GM23338 (cell line): ENCODE measurements at regions not wholly inside any gene's neighbourhood (a gene's known extent, or its start where the extent isn't known, plus 50 kb on each side); places are given as distances from the start of the nearest gene placed in this dataset.

Experiments
- ATAC-seq: fragments of 200-7000 bp; cut with Tn5 transposase; 3 replicates; pipeline ENCODE4 v1.9.1; 2020
- DNase-seq: peaks from one replicate; pipeline ENCODE4 v3.0.0-alpha.2; 2015; ENCODE audit warnings: low spot score
- H2AFZ ChIP-seq: fragments of 200-600 bp; sonication (generic); 2 replicates; pipeline ENCODE4 v1.8.0; 2016; ENCODE audit warnings: antibody characterized with exemption, mild to moderate bottlenecking, moderate library complexity
- H3F3A ChIP-seq: fragments of 200-600 bp; sonication (generic); replicated peaks from 2 replicates; pipeline ENCODE4 v1.8.0; 2017; ENCODE audit warnings: antibody characterized with exemption, mixed run types, low read depth
- H3K27ac ChIP-seq: fragments of 200-600 bp; sonication (generic); 2 replicates; pipeline ENCODE4 v1.6.1; 2016; ENCODE audit warnings: low read depth
- H3K27me3 ChIP-seq: fragments of 200-600 bp; sonication (generic); 2 replicates; pipeline ENCODE4 v1.8.0; 2016; ENCODE audit warnings: mild to moderate bottlenecking, mixed run types, moderate library complexity; ENCODE audit not compliant: insufficient read depth
- H3K36me3 ChIP-seq: fragments of 200-600 bp; sonication (generic); 2 replicates; pipeline ENCODE4 v1.8.0; 2016; ENCODE audit warnings: mild to moderate bottlenecking; ENCODE audit not compliant: insufficient read depth
- H3K4me1 ChIP-seq: fragments of 200-600 bp; sonication (generic); 2 replicates; pipeline ENCODE4 v1.8.0; 2016; ENCODE audit warnings: mild to moderate bottlenecking, moderate library complexity; ENCODE audit not compliant: insufficient read depth
- H3K4me2 ChIP-seq: fragments of 200-600 bp; sonication (generic); 2 replicates; pipeline ENCODE4 v1.7.1; 2017; ENCODE audit warnings: mixed run types
- H3K4me3 ChIP-seq: fragments of 200-600 bp; sonication (generic); 2 replicates; pipeline ENCODE4 v1.6.1; 2016; ENCODE audit warnings: mixed run types
- H3K79me2 ChIP-seq: fragments of 200-600 bp; sonication (generic); replicated peaks from 2 replicates; pipeline ENCODE4 v1.8.0; 2017; ENCODE audit warnings: mild to moderate bottlenecking; ENCODE audit not compliant: insufficient read depth
- H3K9me2 ChIP-seq: fragments of 200-600 bp; sonication (generic); 2 replicates; pipeline ENCODE4 v1.8.0; 2017; ENCODE audit not compliant: insufficient read depth
- H4K20me1 ChIP-seq: fragments of 200-600 bp; sonication (generic); replicated peaks from 2 replicates; pipeline ENCODE4 v1.8.0; 2017; ENCODE audit warnings: mild to moderate bottlenecking; ENCODE audit not compliant: insufficient read depth
- H3K27ac Mint-ChIP-seq: 2 replicates; pipeline ENCODE4 v1.8.0; 2020; ENCODE audit warnings: inconsistent platforms, mild to moderate bottlenecking, moderate library complexity, mixed read lengths
- H3K27me3 Mint-ChIP-seq: 3 replicates; pipeline ENCODE4 v1.8.0; 2022; ENCODE audit warnings: low read depth, mild to moderate bottlenecking, moderate library complexity, mixed read lengths, inconsistent platforms; ENCODE audit not compliant: insufficient read depth, poor library complexity
- H3K36me3 Mint-ChIP-seq: 3 replicates; pipeline ENCODE4 v1.8.0; 2021; ENCODE audit warnings: low read depth, mild to moderate bottlenecking, inconsistent platforms, moderate library complexity, mixed read lengths
- H3K4me1 Mint-ChIP-seq: 3 replicates; pipeline ENCODE4 v1.8.0; 2020; ENCODE audit warnings: mild to moderate bottlenecking, inconsistent platforms, mixed read lengths
- H3K4me3 Mint-ChIP-seq: 3 replicates; pipeline ENCODE4 v1.8.0; 2021; ENCODE audit warnings: moderate library complexity, mild to moderate bottlenecking, inconsistent platforms, mixed read lengths
- H3K9me3 Mint-ChIP-seq: 3 replicates; pipeline ENCODE4 v1.8.0; 2020; ENCODE audit warnings: moderate library complexity, mild to moderate bottlenecking, inconsistent platforms, mixed read lengths
- CREB1 ChIP-seq: fragments of 250-450 bp; sonication (Bioruptor Pico); IDR thresholded peaks from 2 replicates; pipeline ENCODE4 v1.5.0; 2020; ENCODE audit warnings: low read depth, mild to moderate bottlenecking, moderate library complexity
- JUNB ChIP-seq: IDR thresholded peaks from one replicate; pipeline ENCODE4 v1.6.1; 2016; ENCODE audit warnings: antibody characterized with exemption; ENCODE audit not compliant: unreplicated experiment
- NANOG ChIP-seq: IDR thresholded peaks from 2 replicates; pipeline ENCODE4 v1.6.1; 2016; ENCODE audit warnings: antibody characterized with exemption, borderline replicate concordance
- POLR2AphosphoS5 ChIP-seq: IDR thresholded peaks from 2 replicates; pipeline ENCODE4 v1.6.1; 2016; ENCODE audit warnings: antibody characterized with exemption, low read depth
- TF ChIP-seq, protein P1 (sequence below): IDR thresholded peaks from one replicate; pipeline ENCODE4 v1.6.1; 2018; ENCODE audit warnings: antibody characterized with exemption; ENCODE audit not compliant: unreplicated experiment
- TF ChIP-seq, protein P2 (sequence below): fragments of 250-450 bp; sonication (Bioruptor Pico); IDR thresholded peaks from 2 replicates; pipeline ENCODE4 v1.5.0; 2020; ENCODE audit warnings: mild to moderate bottlenecking, moderate library complexity
- TF ChIP-seq, protein P3 (sequence below), 2 experiments: fragments of 200-600 bp in 1 of 2; sonication (generic) in 1 of 2; conservative IDR thresholded peaks; 2 replicates each; pipeline versions ENCODE4 v1.5.1 to v1.6.1; 2016 to 2017; ENCODE audit warnings: antibody characterized with exemption in 2 of 2, low read depth in 2 of 2, mild to moderate bottlenecking in 2 of 2, moderate library complexity in 1 of 2

DNA sequence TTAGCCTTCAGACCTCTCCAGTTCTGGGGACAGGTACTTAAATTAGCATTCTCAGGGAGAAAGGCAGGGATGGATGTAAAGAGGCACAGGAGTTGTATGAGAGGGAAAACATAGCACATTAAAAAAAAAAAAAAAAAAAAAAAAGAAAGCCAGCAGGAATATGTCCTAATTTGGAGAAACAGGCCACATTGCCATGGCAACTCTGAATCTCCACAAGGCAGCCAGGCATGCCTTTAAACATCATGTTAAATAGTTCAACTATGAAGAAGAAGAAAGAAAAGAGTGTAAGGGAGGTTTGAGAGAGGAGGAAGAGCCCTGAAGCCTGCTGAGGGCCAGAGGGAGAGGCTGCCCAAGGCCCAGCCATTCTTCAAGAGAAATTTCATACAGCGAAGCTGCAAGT is 145.8 kb downstream of the GRIN2B start:
- Histone ChIP-seq H3K27ac (no peak overlapping the region), H3F3A (no peaks in the 10 kb centered on the region), H3K36me3 (no peaks in the 10 kb centered on the region), H3K4me3 (no peak overlapping the region), H3K4me2 (no peak overlapping the region), H3K79me2 (no peaks in the 10 kb centered on the region), H4K20me1 (no peaks in the 10 kb centered on the region), H2AFZ (no peak overlapping the region), H3K4me1 (no peaks in the 10 kb centered on the region), H3K9me2 (peaks cover 4% of the 10 kb centered on the region; the same call in 1 of the 2 replicates), H3K27me3 (no peaks in the 10 kb centered on the region)
- Mint-ChIP-seq H3K36me3 (no peaks in the 10 kb centered on the region), H3K27ac (no peak overlapping the region), H3K4me1 (peaks cover 13% of the 10 kb centered on the region; the same call in 2 of the 3 replicates), H3K9me3 (no peaks in the 10 kb centered on the region; the same call in 2 of the 3 replicates), H3K4me3 (no peak overlapping the region), H3K27me3 (peaks cover 5% of the 10 kb centered on the region)
- TF ChIP-seq, protein P1, sequence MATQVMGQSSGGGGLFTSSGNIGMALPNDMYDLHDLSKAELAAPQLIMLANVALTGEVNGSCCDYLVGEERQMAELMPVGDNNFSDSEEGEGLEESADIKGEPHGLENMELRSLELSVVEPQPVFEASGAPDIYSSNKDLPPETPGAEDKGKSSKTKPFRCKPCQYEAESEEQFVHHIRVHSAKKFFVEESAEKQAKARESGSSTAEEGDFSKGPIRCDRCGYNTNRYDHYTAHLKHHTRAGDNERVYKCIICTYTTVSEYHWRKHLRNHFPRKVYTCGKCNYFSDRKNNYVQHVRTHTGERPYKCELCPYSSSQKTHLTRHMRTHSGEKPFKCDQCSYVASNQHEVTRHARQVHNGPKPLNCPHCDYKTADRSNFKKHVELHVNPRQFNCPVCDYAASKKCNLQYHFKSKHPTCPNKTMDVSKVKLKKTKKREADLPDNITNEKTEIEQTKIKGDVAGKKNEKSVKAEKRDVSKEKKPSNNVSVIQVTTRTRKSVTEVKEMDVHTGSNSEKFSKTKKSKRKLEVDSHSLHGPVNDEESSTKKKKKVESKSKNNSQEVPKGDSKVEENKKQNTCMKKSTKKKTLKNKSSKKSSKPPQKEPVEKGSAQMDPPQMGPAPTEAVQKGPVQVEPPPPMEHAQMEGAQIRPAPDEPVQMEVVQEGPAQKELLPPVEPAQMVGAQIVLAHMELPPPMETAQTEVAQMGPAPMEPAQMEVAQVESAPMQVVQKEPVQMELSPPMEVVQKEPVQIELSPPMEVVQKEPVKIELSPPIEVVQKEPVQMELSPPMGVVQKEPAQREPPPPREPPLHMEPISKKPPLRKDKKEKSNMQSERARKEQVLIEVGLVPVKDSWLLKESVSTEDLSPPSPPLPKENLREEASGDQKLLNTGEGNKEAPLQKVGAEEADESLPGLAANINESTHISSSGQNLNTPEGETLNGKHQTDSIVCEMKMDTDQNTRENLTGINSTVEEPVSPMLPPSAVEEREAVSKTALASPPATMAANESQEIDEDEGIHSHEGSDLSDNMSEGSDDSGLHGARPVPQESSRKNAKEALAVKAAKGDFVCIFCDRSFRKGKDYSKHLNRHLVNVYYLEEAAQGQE = no peak
- TF ChIP-seq NANOG = no peak
- TF ChIP-seq, protein P2, sequence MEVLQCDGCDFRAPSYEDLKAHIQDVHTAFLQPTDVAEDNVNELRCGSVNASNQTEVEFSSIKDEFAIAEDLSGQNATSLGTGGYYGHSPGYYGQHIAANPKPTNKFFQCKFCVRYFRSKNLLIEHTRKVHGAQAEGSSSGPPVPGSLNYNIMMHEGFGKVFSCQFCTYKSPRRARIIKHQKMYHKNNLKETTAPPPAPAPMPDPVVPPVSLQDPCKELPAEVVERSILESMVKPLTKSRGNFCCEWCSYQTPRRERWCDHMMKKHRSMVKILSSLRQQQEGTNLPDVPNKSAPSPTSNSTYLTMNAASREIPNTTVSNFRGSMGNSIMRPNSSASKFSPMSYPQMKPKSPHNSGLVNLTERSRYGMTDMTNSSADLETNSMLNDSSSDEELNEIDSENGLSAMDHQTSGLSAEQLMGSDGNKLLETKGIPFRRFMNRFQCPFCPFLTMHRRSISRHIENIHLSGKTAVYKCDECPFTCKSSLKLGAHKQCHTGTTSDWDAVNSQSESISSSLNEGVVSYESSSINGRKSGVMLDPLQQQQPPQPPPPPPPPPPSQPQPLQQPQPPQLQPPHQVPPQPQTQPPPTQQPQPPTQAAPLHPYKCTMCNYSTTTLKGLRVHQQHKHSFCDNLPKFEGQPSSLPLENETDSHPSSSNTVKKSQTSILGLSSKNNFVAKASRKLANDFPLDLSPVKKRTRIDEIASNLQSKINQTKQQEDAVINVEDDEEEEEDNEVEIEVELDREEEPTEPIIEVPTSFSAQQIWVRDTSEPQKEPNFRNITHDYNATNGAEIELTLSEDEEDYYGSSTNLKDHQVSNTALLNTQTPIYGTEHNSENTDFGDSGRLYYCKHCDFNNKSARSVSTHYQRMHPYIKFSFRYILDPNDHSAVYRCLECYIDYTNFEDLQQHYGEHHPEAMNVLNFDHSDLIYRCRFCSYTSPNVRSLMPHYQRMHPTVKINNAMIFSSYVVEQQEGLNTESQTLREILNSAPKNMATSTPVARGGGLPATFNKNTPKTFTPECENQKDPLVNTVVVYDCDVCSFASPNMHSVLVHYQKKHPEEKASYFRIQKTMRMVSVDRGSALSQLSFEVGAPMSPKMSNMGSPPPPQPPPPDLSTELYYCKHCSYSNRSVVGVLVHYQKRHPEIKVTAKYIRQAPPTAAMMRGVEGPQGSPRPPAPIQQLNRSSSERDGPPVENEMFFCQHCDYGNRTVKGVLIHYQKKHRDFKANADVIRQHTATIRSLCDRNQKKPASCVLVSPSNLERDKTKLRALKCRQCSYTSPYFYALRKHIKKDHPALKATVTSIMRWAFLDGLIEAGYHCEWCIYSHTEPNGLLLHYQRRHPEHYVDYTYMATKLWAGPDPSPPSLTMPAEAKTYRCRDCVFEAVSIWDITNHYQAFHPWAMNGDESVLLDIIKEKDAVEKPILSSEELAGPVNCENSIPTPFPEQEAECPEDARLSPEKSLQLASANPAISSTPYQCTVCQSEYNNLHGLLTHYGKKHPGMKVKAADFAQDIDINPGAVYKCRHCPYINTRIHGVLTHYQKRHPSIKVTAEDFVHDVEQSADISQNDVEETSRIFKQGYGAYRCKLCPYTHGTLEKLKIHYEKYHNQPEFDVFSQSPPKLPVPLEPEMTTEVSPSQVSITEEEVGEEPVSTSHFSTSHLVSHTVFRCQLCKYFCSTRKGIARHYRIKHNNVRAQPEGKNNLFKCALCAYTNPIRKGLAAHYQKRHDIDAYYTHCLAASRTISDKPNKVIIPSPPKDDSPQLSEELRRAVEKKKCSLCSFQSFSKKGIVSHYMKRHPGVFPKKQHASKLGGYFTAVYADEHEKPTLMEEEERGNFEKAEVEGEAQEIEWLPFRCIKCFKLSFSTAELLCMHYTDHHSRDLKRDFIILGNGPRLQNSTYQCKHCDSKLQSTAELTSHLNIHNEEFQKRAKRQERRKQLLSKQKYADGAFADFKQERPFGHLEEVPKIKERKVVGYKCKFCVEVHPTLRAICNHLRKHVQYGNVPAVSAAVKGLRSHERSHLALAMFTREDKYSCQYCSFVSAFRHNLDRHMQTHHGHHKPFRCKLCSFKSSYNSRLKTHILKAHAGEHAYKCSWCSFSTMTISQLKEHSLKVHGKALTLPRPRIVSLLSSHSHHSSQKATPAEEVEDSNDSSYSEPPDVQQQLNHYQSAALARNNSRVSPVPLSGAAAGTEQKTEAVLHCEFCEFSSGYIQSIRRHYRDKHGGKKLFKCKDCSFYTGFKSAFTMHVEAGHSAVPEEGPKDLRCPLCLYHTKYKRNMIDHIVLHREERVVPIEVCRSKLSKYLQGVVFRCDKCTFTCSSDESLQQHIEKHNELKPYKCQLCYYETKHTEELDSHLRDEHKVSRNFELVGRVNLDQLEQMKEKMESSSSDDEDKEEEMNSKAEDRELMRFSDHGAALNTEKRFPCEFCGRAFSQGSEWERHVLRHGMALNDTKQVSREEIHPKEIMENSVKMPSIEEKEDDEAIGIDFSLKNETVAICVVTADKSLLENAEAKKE = no peak
- TF ChIP-seq, protein P3, sequence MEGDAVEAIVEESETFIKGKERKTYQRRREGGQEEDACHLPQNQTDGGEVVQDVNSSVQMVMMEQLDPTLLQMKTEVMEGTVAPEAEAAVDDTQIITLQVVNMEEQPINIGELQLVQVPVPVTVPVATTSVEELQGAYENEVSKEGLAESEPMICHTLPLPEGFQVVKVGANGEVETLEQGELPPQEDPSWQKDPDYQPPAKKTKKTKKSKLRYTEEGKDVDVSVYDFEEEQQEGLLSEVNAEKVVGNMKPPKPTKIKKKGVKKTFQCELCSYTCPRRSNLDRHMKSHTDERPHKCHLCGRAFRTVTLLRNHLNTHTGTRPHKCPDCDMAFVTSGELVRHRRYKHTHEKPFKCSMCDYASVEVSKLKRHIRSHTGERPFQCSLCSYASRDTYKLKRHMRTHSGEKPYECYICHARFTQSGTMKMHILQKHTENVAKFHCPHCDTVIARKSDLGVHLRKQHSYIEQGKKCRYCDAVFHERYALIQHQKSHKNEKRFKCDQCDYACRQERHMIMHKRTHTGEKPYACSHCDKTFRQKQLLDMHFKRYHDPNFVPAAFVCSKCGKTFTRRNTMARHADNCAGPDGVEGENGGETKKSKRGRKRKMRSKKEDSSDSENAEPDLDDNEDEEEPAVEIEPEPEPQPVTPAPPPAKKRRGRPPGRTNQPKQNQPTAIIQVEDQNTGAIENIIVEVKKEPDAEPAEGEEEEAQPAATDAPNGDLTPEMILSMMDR (conservative IDR thresholded peaks at IDR 0.05; ENCODE audit: low read depth in 2 of 2) = no peak
- TF ChIP-seq JUNB = no peak
- TF ChIP-seq POLR2AphosphoS5 = no peak
- no peak for TF ChIP-seq CREB1 (CRISPR knock-in tag)
- ATAC-seq (no peak), DNase-seq (no peak)
